ENCODE measurements at regions not wholly inside any gene's neighbourhood (a gene's known extent, or its start where the extent isn't known, plus 50 kb on each side); places are given as distances from the start of the nearest gene placed in this dataset.

DNA sequence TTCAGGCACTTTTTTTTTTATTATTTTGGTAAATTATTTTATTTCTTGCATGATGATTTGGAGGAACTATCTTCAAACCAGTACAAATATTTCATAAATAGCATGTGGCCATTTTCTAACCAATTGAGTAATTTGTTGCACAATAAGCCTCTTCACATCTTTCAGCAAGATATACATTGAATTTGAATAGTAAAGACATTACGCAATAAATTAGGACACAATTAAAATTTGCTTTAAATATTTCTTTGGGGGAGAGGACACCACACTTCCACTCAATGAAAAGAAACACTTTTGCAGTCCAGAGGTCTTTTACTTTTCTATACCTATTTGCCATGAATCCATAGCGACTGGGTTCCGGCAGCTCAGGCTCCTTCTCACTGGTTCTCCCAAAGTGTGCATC, 762.6 kb upstream of the GOLIM4 start:
- H3K36me3 ChIP-seq: no peaks in the 10 kb centered on the region
- H3K4me1 ChIP-seq: no peaks in the 10 kb centered on the region
- intact Hi-C loops (cut with micrococcal nuclease): no loop called here
- no peaks in the 10 kb centered on the region for H3K27me3 ChIP-seq (ENCODE audit: low read depth)
- no peaks in the 10 kb centered on the region for H3K9me3 ChIP-seq (replicated peaks)
- no peak for DNase-seq
- TF ChIP-seq, protein P1, sequence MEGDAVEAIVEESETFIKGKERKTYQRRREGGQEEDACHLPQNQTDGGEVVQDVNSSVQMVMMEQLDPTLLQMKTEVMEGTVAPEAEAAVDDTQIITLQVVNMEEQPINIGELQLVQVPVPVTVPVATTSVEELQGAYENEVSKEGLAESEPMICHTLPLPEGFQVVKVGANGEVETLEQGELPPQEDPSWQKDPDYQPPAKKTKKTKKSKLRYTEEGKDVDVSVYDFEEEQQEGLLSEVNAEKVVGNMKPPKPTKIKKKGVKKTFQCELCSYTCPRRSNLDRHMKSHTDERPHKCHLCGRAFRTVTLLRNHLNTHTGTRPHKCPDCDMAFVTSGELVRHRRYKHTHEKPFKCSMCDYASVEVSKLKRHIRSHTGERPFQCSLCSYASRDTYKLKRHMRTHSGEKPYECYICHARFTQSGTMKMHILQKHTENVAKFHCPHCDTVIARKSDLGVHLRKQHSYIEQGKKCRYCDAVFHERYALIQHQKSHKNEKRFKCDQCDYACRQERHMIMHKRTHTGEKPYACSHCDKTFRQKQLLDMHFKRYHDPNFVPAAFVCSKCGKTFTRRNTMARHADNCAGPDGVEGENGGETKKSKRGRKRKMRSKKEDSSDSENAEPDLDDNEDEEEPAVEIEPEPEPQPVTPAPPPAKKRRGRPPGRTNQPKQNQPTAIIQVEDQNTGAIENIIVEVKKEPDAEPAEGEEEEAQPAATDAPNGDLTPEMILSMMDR (IDR thresholded peaks at IDR 0.05; ENCODE audit: borderline replicate concordance): no peak
- H3K4me3 ChIP-seq: no peak overlapping the region
- no peak overlapping the region for H3K27ac ChIP-seq (replicated peaks)

DNA sequence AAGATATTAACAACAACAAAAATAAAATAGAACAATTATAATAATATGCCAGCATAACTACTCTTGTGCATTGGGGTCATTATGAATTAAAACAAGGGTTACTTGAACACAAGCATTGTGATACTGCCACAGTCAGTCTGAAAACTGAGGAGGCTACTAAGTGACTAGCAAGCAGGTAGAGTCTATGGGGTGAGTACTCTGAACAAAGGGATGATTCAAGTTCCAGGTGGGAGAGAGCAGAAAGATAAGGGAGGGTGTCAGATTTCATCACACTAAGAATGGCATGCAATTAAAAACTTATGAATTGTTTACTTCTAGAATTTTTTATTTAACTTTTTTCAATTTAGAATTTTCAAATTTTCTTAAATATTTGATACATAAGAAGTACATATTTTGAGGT, 754.4 kb upstream of the GOLIM4 start:
- no peak for DNase-seq
- peaks cover 21% of the 10 kb centered on the region for H3K27me3 ChIP-seq (ENCODE audit: low read depth)
- peaks cover 6% of the 10 kb centered on the region for H3K9me3 ChIP-seq (replicated peaks)
- H3K36me3 ChIP-seq: no peaks in the 10 kb centered on the region
- no peak overlapping the region for H3K27ac ChIP-seq (replicated peaks)
- TF ChIP-seq, protein P1 (IDR thresholded peaks at IDR 0.05; ENCODE audit: borderline replicate concordance): no peak
- H3K4me1 ChIP-seq: no peaks in the 10 kb centered on the region
- H3K4me3 ChIP-seq: no peak overlapping the region
- intact Hi-C loops (cut with micrococcal nuclease): no loop called here

DNA sequence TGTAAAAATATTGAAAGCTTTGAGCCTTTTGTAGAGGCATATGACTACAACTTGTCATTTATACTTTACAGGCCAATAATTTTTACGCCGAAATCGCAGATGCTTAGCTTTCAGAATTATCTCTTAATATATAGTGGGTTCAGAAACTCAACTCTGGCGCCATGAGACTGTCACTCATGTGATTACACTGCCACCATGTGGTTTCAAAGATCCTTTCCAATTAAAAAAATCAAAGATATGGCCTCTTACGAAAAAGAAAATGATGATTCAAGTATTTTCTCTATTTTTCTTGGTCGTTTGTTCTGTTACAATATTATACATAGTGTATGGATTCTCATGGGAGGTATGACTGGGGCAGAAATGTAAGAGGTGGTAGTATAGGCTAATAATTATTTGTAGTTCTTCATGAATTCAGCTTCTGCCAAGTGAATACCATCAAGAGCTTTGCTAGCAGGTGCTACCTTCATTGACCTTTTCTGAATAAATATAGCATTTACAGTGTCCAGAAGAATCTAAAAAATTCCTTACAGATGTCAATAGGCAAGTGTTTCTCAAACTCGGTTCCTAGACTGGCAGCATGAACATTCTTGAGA, 751.7 kb upstream of the GOLIM4 start:
- no peaks in the 10 kb centered on the region for H3K4me1 ChIP-seq
- TF ChIP-seq, protein P1 (IDR thresholded peaks at IDR 0.05; ENCODE audit: borderline replicate concordance): peak; percentile 75
- H3K36me3 ChIP-seq: no peaks in the 10 kb centered on the region
- intact Hi-C loops (cut with micrococcal nuclease): loop anchor here (5.0 to 10.0 kb wide), 2 partner anchors 333 to 635 kb away; no protein-coding TSS in a partner anchor
- no peak overlapping the region for H3K4me3 ChIP-seq
- peaks cover 29% of the 10 kb centered on the region for H3K27me3 ChIP-seq (ENCODE audit: low read depth)
- H3K9me3 ChIP-seq (replicated peaks): peaks cover 6% of the 10 kb centered on the region
- no peak overlapping the region for H3K27ac ChIP-seq (replicated peaks)
- no peak for DNase-seq

DNA sequence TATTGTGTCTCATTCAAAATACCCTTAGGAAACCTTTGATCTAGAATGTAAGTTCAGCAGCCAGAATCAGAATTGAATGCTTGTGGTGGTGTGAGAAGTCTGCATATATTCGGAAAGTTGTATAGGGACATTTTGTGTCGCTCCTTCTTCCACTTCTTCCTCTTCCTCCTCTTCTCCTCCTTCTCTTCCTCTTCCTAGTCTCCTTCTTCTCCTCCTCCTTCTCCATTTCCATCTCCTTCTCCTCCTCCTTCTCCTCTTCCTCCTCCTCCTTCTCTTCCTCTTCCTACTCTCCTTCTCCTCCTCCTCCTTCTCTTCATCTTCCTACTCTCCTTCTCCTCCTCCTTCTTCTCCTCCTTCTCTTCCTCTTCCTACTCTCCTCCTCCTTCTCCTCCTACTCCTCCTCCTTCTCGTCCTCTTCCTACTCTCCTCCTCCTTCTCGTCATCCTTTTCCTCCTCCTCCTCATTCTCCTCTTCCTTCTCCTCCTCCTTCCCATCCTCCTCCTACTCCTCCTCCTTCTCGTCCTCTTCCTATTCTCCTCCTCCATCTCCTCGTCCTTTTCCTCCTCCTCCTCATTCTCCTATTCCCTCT, 749.3 kb upstream of the GOLIM4 start:
- no peak overlapping the region for H3K27ac ChIP-seq (replicated peaks)
- H3K4me3 ChIP-seq: no peak overlapping the region
- no peaks in the 10 kb centered on the region for H3K36me3 ChIP-seq
- peaks cover 29% of the 10 kb centered on the region for H3K27me3 ChIP-seq (ENCODE audit: low read depth)
- TF ChIP-seq, protein P1 (IDR thresholded peaks at IDR 0.05; ENCODE audit: borderline replicate concordance): no peak
- no peaks in the 10 kb centered on the region for H3K4me1 ChIP-seq
- H3K9me3 ChIP-seq (replicated peaks): no peaks in the 10 kb centered on the region
- no peak for DNase-seq
- intact Hi-C loops (cut with micrococcal nuclease): loop anchor here (5.0 to 10.0 kb wide), 2 partner anchors 330 to 633 kb away; no protein-coding TSS in a partner anchor

DNA sequence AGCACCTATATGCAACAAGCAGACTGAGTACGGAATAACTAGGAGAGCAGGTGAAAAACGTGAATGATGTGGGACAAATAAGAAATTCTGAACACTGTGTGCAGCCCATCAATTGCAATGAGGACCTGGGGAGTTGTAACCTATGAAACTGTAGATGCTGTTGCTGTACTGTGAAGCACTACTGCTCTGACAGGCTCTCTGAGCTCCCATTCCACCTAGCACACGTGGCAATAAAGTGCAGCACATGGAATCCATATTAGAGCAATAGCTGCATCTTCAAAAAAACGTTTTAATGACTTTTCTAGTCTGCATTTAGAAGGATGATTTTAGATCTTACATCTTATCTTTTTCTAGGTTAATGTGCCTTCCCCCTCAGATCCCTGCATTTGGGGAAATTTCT, 748.7 kb upstream of the GOLIM4 start:
- Histone ChIP-seq H3K9me3 (replicated peaks) (no peaks in the 10 kb centered on the region), H3K27me3 (ENCODE audit: low read depth) (peaks cover 29% of the 10 kb centered on the region), H3K4me3 (no peak overlapping the region), H3K27ac (replicated peaks) (no peak overlapping the region), H3K36me3 (no peaks in the 10 kb centered on the region), H3K4me1 (no peaks in the 10 kb centered on the region)
- DNase-seq: no peak
- intact Hi-C loops (cut with micrococcal nuclease): loop anchor here (10.0 kb wide), 1 partner anchor 330 kb away; no protein-coding TSS in a partner anchor
- TF ChIP-seq, protein P1 (IDR thresholded peaks at IDR 0.05; ENCODE audit: borderline replicate concordance): no peak
